GM21526 (cell line): ENCODE measurements at regions not wholly inside any gene's neighbourhood (a gene's known extent, or its start where the extent isn't known, plus 50 kb on each side); places are given as distances from the start of the nearest gene placed in this dataset.

Source experiments
- ATAC-seq: cut with Tn5 transposase; IDR thresholded peaks from one replicate; pipeline ENCODE4 v1.9.1; 2021; ENCODE audit warnings: moderate library complexity; ENCODE audit not compliant: unreplicated experiment, low FRiP score

DNA sequence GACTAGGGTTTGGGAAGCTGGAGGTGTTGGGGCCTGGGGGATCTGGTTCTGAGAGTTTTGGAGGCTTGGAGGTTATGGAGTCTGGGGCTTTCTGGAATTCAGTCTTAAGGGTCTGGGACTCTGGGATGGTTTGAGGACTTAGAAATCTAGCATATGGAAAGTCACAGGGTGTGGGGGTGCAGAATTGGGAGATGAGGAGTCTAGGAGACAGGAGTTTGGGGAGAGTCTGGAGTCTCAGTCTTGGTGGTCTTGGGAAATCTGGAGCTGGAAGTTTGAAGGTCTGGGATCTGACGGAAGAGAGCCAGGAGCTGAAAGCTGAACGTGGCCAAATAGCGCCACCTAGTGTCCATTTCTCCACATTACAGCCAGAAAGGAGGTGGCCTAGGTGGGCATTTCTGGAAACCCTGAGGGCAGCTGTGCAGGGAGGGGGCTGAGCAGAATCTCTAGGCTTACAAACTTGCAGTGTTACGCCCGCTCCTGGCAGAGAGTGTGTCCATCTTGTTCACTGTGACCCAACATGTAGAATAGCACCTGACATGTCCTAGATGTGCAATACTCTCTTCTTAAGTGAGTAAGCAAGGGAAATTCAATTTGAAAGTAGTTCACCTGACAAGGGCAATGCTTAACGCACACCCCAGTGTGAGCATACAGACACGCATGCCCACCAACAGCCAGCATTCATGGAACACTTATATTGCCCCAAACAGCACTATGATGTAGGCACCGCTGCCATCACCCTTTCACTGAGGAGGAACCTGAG, 204.8 kb downstream of the TFCP2L1 start:
- ATAC-seq: no peak

DNA sequence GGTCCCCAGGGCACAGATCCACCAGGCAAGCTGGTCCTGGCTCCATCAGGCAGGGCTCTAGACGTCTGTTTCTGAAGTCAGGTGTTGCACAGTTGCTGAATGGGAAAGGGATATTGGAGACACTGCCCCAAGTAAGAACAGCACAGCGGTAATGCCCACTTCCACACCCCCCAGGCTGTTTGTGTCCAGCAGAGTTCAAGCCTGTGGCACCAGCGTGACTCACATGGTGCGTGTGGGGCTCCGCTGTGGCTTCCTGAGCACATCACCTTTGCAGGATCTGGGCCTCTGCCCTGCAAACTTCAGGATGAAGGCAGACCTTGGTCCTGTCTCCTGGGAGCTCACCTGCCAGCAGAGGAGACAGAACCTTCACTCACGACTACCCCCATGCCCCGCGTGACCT, 203.3 kb downstream of the TFCP2L1 start:
- ATAC-seq: no peak

DNA sequence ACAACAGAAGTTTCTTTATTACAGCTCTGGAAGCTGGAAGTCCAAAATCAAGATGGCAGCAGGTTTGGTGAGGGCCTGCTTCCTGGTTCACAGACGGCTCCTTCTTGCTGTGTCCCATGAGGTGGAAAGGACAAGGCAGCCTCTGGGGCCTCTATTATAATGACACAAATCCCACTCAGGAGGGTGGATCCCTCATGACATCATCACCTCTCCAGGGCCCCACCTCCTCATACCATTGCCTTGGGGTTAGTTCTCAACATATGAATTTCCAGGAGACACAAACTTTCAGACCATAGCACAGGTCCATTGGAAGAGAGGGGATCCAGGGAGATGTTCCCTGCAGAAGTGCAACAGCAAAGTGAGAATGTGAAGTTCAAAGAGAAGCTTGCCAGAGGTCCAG, 202.8 kb downstream of the TFCP2L1 start:
- no peak for ATAC-seq

DNA sequence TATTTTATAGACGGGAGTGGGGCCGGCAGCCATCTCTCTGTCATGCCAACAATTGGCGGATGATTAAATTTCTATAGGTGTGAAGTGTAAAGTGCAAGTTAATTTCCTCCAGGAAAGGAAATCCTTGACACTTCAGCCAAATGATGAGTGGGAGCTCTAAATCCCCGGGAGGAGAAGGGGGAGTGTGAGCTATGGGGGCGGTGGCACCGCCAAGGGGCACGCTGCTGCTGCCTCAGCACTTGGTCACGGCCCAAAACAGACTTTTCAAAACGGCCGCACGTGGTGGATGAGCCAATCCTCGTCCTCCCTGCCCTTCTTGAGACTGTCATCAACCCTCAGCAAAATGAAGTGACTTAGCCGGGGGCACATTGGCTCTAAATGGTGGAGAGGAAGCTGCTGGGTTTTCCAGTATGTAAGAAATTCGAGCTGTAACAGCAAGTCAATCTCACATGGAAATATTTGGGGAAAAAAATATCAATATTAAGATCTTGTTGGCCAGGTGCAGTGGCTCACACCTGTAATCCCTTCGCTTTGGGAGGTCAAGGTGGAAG, 200.8 kb downstream of the TFCP2L1 start:
- ATAC-seq: no peak

DNA sequence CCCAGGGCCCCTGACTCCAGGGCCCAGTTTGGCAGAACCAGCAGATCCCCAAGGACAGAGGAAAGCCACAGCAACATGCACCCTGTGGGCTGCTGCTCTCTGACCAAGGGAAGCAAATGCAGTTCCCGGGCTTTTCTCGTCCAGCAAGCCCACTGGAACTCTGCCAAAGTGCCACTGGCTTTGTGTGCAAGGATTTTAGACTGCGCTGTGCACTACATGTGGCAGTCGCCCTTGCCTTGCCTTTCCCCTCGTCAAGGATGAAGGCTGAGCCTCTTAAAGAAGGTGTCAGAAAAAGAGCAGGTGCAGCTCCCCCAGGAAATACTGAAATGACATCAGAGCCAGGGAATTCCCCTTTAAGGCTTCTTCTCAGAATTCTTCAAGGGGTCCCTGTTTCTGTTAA, 199.2 kb downstream of the TFCP2L1 start:
- no peak for ATAC-seq

DNA sequence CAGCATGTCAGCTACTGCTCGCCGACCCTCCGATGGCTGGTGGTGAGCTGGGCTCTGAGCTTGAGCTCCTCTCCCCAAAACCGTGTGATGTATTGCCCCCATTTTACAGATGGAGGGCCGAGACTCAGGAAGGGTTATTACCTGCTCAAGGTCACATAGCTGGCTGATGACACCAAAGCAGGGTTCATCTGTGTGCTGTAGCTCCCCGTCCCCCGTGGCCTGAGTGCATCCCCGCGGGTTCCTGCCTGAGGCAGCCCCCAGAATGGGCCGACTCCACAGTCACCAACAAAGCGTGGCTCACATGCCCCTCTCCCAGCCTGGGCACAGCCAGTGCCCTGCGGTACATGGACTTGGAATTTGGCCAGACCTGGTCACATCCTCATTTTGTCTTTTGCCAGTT, 198.6 kb downstream of the TFCP2L1 start:
- no peak for ATAC-seq

DNA sequence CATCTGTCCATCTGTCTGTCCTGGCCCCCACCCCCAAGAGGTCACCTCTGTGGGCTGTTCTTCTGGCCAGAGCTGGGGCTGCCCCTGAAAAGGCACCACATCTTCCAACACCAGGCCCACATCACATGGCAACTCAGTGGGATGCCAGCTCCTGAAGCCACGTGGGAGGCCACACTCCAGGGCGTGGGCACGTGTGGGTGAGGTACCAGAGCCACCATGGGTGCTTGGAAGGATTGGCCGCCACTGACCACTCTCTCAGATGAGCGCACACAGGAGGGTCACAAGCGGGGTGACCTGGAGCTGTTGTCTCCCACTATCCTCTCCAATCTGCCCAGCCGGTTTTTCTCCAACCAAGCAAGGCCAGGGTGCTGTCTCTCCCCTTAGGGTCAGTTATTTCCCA, 197.9 kb downstream of the TFCP2L1 start:
- no peak for ATAC-seq

DNA sequence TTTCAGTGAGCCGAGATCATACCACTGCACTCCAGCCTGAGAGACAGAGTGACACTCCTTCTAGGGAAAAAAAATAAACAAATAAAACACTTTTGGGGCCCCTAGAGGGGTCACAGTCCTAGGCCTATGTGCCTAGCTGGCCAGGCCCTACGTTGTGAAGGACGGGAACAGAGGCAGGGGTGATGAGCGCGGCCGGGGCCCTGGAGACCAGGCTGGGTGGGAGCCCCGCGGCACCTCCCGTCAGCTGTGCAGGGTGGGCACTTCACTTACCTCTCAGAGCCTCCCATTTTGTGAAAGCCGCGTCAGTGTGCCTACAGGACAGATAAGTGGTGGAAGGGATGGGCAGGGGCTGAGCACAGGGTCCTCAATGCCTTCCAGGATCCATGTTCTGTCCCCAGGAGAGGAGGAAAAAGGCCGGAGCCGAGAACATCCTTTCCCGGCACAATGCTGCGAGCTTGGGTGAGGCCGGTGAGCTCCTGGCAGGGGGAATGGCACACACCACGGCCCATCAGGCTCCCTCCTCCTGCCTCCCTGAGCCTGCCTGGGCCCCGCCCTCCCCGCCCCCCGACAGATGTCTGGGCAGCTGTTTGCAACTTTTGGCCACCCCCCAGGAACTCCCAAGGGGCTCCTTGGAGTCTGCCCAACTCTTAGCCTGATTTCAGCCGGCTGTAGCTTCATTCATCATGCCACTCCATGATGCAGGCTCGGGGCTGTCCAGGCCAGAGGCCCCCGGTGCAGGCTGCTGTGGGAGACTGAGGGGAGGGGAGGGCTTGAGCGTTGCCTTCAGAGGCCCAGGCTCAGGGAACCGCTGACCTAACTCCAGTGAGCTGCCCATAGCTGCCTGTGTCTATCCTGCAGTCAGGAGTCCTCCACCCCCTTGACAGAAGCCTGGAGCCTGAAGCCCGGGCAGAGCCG, 196.5 kb downstream of the TFCP2L1 start:
- no peak for ATAC-seq

DNA sequence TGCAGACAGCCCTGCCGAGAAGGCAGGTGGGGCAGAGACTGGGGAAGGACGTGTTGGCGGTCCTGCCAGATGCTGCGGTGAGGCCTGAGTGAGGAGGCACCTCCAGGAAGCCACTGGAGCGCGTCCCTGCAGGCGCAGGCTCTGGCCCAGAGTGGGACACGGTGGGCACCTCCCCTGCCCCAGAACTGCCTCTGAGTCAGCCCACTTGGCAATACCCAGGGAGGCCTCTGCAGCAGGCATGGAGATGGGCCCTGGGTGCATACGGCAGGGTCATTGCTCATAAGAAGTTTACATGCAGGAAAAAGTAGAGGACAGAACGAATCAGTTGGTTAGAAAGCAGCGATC, 195.9 kb downstream of the TFCP2L1 start:
- no peak for ATAC-seq

DNA sequence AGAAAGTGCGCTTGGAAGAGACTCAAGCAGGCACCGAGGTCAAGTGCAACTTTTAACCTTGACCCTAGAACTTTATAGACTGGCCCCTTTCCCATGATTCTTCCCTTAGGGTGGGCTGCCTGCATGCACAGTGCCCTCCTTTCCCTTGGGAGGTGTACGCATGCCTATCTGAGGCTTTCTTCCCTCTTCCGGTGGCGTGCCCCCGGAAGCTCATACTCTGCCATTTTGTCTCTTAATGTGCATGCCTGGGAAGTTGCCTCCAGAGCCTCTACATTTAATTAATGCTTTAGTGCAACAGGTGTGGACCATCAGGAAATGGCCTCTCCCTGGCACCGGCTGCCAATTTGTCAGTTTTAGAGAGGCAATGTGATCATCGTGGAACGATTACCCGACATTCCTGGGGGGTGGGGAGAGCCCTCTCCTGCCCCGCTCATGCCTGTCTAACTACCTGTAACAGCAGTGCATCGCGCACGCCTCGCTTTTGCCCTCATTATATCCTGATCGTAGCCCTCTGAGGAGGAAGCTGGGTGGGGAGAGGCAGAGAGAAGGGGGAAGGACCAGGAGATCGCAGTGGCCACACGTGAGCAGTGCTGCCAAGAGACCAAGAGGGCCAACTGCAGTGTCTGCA, 194.8 kb downstream of the TFCP2L1 start:
- ATAC-seq: no peak

DNA sequence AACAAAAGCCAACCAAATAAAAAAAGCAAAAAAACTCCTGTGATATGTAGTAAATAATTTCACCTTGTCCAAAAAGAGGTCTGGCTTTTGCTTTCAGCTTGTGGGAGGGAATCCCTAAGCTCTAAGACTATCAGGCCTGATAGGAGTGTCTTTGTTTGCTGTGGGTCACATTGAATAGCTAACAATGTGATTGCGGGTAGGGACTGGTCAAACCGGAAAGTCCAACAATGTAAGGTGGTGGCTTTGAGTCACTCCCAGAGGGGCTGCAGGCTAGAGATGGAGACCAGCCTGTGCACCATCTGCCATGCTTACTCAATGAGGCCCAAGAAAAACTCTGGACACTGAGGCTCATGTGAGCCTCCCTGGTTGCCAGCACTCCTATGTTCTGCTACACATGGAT, 192.9 kb downstream of the TFCP2L1 start:
- no peak for ATAC-seq

DNA sequence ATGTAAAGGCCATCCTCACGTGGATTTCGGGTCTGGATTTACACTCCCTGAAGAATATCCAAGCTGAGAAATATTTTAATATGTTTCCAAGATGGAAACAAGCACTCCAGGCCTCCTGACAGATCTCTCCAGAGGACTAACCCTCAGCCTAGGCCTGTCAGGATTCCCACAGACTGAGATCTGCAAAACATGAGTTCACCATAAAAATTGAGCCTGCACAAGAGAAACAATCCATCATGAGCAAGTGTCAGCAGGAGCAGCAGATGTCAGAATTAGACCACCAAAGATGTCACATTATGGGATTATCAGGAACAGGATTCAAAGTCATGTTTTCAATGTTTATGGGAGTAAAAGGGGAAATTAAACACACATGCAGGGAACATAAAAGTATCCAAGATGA, 191.3 kb downstream of the TFCP2L1 start:
- no peak for ATAC-seq

DNA sequence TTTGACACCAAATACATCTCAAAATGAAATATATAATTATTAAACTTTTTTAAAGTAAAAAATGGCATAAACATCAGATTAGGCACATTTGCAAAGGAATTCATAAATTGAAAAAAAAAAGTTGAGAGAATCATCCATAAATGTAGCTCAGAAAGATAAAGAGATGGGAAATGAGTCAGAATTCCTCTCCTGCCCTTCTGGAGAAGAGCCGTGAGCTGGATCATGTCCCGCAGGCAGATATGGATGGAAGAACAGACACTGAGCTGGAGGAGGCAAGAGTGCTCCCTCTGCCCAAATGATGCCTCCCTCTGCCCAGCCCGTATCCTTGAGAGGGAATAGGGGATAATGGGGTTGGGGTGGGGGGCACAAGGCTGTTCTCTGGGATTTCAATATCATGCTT, 190.9 kb downstream of the TFCP2L1 start:
- no peak for ATAC-seq

DNA sequence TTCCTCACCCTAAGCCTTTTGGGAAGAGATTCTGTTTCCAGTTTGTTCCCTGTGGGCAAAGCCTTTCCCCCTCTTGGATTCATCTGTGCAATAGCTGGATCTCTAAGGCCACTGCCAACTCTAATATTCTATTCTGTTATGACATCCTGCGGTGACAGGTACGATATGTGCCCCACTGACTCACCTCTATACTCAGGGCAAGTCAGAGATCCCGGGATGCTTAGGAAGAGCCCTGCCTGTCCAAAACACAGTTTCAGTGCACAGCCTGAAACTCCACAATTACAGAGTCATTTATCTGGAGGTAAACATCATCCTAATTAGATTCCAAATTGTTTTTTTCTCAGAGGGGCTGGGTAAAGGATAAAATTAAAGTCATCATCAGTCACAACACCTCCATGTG, 190.2 kb downstream of the TFCP2L1 start:
- no peak for ATAC-seq

DNA sequence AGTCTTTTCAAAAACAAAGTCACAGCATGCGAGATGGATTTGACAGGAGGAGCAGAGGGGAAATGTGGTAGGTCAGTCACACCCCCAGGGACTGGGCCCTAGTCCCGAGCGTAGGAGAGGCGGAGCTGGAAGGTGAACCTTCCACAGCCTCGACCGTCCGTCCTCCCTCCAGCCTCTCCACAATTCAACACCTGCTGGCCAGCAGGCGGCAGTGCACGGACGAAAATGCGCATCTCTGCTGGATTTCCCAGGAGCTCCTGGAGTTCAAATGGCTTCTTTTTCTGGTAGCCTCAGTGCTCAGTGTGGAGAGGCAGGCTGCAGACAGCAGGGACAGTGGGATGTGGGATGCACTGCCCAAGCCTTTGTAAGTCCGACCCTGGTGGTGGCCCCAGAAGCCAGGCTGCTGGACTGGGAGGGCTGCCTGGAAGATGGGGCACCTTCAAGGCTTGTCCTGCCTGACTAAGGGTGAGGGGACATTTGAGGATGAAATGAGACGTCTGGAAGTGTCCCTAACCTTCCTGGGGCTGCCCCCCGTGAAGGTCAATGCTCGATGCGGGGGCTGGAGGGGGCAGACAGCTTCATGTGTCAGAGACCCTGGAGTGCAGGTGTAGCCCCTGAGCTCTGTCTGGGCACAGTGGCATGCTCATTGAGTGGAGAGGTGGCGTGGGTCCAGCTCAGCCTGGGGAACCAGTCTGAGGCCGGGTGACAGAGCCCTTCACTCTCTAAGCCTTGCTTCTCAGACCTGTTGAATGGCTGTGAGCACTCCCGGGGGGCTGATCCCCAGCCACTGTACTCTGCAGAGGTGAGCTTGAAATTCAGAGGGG, 189.5 kb downstream of the TFCP2L1 start:
- ATAC-seq: peak; percentile 79

DNA sequence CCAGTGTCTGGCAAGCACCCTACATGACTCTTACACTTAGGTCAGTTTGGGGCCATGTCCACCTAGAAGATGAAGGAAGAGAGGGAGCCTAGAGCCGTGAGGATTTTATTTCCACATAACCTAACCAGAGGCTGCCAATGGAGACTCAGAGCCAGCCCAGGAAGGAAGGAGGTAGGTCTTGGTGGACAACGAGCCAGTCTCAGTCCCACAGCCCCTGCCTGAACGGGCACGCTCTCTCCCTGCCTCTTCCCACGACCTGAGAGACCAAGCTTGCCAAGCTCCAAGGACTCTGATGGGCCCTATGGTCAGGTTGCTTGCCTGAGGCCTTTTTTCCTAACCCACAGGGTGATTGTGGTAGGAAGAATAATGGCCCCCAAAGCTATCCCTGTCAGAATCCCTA, 188.4 kb downstream of the TFCP2L1 start:
- no peak for ATAC-seq

DNA sequence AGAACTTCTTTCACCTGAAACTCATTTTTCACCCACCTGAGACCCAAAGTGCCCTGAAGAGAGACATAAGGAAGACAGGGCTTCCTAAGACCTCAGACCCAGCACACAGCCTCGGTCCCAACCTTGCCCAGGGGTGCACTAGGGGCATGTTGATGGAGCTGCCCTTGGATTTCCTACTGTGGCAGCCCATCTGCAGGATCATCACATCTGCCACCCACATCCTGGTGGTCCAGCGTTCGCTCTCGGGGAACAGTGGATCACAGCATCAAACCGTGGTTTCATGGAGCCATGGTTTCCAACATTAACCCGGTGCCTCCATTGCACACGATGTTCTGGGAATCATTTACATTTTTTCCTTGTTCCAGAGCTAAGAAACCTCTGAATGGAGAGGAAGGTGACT, 186.4 kb downstream of the TFCP2L1 start:
- no peak for ATAC-seq

DNA sequence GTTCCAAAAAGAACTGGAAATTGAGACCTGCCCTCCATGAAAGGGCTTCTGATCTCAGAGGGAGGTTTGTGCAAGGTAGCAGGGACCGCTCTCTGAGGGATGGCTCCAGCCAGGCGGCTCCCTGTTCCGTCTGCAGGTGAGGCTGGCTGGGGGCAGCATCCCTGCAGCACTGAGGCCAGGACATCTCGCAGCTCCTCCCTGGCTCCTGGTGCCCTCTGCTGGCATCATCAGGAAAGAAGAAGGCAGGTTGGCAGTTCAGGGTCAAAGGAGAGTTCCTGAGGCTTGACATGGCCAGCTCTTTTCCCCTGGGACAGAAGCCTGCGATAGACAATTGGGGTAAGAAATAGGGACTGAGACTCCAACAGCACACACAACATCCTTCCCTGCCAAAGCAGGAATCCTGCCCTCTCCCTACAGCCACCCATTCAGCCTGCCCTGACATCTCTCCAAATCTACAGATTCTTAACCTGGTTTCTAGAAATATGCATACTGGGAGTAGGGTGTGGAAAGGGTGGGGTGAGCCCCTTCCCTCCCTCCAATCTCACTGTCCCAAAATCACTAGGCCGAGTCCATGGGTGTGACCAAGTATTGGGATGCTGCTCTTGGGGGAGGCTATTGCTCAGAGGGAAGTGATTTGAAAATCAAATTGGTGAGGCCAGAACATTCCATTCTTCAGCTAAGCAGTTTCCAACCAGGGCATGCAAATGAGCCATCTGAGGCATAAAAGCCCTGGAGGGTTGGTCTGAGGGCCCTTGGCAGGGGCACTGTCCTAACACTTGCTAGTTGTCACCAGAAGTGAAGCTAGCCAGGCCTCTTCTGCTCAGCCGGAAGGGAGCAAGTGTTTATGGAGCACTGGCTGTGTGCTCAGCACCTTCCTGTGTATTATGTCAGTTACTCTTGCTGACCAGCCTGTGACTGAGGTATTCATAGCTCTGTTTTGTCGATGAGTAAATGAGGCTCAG, 185.4 kb downstream of the TFCP2L1 start:
- ATAC-seq: no peak

DNA sequence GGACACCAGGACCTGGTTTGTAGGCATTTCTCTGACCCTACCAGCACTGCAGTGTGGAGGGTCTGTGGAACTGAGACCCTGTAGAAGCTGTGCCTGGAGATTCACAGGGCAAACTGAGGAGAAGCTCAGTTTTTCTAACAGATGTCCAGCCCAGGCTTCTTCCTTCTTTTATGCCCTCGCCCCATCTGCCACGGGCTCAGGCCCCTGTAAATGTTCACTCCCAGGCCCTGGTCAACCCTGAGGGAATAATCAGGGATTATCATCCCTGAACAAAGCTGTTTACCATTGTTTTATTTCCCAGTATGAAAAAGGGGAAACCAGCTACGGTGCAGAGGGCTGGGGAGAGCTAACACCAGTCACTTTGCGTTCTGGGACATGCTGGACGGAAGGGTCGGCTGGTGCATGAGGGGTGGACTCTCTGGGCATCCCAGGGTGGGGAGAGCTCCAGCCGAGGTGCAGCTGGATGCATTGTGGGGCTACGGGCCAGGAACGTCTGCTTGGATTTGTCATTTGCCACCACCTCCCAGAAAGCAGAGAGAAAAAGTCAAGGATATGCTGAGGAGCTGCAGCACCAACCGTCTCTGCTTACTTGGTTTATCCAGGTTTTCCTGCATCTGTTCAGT, 183.8 kb downstream of the TFCP2L1 start:
- no peak for ATAC-seq
